Cardiac fibroblast (primary cell): ENCODE measurements at regions not wholly inside any gene's neighbourhood (a gene's known extent, or its start where the extent isn't known, plus 50 kb on each side); places are given as distances from the start of the nearest gene placed in this dataset.

Experiments used
- DNase-seq, 2 donors: peaks; one replicate each; pipeline versions ENCODE4 v3.0.0 to v3.0.0-alpha.2; 2010; ENCODE audit warnings: low read depth in 2 of 2
- H3K4me3 ChIP-seq, 2 donors: replicated peaks in 1 of 2; 1 replicate in 1 of 2; 2 replicates in 1 of 2; pipeline ENCODE4 v1.5.1; 2011; ENCODE audit warnings: low read depth in 2 of 2, low read length in 2 of 2, mild to moderate bottlenecking in 2 of 2, moderate library complexity in 1 of 2
- TF ChIP-seq, protein P1 (sequence below): IDR thresholded peaks from one replicate; pipeline ENCODE4 v1.5.1; 2011; ENCODE audit warnings: low read depth, mild to moderate bottlenecking, low read length, inconsistent platforms

DNA sequence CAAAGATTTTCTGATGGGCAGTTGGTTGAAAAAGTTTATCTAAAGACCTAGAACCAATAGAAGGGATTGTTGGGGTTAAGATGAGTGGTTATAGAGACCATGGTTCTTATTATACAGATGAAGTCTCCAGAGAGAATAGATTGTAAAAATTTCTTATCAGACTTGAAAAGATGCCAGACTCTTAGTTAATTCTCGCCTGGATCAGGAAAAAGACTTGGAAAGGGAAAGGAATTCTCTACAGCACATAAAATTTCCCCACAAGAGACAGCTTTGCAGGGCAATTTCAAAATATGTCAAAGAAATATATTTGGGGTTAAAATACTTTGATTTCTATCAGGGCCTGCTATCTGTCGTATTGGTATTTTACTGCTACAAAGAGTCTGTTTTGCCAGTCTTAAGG, 582.6 kb downstream of the UTRN start:
- TF ChIP-seq, protein P1, sequence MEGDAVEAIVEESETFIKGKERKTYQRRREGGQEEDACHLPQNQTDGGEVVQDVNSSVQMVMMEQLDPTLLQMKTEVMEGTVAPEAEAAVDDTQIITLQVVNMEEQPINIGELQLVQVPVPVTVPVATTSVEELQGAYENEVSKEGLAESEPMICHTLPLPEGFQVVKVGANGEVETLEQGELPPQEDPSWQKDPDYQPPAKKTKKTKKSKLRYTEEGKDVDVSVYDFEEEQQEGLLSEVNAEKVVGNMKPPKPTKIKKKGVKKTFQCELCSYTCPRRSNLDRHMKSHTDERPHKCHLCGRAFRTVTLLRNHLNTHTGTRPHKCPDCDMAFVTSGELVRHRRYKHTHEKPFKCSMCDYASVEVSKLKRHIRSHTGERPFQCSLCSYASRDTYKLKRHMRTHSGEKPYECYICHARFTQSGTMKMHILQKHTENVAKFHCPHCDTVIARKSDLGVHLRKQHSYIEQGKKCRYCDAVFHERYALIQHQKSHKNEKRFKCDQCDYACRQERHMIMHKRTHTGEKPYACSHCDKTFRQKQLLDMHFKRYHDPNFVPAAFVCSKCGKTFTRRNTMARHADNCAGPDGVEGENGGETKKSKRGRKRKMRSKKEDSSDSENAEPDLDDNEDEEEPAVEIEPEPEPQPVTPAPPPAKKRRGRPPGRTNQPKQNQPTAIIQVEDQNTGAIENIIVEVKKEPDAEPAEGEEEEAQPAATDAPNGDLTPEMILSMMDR = no peak
- no peak overlapping the region for H3K4me3 ChIP-seq
- no peak for DNase-seq

DNA sequence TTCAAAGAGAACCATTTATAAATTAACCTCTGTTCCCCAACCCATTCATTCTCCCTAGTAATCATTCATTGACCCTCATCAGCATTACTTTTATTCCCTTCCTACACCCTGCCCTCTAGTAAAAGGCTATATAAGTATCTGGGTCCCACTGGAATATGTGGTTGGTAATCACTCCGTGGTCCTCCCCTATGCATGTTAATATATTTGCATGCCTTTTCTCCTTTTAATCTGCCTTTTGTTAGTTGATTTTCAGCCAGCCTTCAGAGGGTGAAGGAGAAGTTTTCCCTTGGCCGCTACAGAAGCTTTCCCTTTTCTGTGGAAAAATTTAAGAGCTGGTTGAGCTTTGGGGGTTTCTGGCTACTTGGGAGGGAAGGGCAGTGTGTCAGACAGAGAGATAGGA, 585.6 kb downstream of the UTRN start:
- TF ChIP-seq, protein P1 = no peak
- no peak overlapping the region for H3K4me3 ChIP-seq
- no peak for DNase-seq

DNA sequence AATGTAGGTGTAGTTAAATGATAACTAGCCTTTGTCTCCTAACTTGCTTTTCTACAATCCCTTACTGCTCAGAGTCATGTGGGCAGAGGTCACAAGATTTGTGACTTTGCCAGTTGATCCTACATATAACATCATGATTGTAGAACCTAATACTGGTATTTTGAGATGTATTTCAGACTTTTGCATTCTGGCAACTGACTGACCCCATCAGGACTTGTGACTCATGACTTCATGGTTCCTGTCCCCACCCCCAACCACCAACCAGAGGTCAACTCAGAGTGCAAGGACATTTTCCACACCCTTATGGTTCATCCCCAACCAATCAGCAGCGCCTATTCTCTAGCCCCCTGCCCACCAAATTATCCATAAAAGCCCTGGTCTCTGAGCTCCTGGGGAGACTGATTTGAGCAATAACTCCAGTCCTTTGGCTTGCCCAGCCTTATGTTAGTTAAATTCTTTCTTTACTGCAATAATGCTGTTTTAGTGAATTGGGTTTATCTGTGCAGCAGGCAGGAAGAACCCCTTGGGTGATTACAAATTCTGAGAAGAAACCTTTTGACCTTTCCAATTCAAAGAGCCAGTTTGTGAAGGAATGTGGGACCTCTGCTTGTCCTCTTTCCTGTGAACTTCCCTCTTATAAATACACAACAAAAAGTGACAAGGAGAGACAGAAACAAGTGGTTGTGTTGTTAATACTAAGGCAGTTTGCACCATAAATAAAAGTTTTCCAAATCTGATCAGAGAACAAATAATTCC, 588.7 kb downstream of the UTRN start:
- TF ChIP-seq, protein P1 = no peak
- no peak for DNase-seq
- no peak overlapping the region for H3K4me3 ChIP-seq

DNA sequence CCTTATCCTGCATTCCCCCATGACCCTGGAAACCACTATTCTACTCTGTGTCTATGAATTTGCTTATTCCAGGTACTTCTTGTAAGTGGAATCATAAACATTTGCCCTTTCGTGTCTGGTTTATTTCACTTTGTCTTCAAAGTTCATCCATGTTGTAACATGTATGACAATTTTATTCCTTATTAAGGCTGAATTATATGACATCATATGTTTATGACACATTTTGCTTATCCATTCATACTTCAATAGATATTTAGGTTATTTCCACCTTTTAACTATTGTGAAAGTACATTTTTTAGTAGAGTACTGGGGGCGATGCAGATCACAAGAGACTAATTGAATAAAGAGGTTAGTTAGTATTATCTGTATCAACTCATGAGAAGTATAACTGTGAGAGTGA, 591.6 kb downstream of the UTRN start:
- TF ChIP-seq, protein P1 = no peak
- no peak overlapping the region for H3K4me3 ChIP-seq
- no peak for DNase-seq

DNA sequence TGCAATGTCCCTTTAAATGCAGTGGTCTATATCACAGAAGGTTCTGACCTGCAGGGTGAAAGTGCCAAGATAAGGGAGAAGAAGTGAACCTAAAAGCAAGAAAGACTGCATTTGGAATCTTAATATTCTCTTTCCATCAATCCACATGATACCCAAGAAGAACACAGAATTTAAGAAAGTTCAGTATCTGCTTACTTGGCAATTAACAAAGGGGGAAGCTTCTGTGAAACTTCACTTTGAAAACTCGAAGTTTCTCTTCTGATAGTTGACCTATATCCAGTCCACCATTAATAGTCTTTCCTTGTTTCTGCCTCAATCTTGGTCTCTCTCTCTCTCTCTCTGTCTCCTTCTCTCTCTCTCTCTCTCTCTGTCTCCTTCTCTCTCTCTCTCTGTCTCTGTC, 592.0 kb downstream of the UTRN start:
- TF ChIP-seq, protein P1 = no peak
- DNase-seq = no peak
- no peak overlapping the region for H3K4me3 ChIP-seq

DNA sequence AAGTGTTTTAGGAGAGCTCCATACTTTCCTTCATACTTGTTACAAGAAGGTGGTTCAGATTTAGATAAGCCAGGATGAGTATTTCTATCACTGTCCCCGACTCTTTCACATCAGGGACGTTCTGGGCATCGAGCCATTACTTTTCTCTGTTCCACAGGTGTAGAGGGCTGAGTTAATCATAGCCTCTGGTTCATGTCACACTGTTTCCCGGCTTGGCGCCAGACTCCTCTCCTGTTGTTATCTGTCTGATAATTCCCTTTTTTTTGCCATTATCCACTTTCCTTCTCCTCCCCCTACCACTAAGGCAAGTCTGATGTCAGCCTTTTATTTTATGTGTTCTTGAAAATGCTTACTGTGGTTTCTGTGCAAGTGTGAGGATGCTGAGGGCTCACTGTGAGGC, 593.4 kb downstream of the UTRN start:
- no peak overlapping the region for H3K4me3 ChIP-seq
- TF ChIP-seq, protein P1 = no peak
- no peak for DNase-seq

DNA sequence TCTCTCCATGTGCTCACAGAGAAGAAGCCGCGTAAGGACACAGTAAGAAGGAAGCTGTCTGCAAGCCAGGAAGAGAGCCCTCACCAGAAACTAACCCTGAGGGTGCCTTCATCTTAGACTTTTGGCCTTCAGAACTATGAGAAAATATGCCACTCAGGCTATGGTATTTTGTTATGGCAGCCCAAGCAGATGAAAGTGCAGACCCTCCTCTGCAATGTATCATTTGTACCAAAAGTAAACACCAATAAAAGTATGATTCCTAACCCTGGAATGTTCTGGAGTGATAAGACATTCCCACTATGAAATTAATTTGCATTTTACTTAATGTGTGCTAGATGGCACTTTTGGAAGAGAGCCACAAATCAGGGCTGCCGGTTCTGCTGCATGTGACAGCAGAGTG, 594.3 kb downstream of the UTRN start:
- DNase-seq = peak in 1 of 2 donors; percentile 16
- no peak overlapping the region for H3K4me3 ChIP-seq
- TF ChIP-seq, protein P1 = no peak
